ENCODE measurements at regions not wholly inside any gene's neighbourhood (a gene's known extent, or its start where the extent isn't known, plus 50 kb on each side); places are given as distances from the start of the nearest gene placed in this dataset.

GRCh38 chr3:81951636-81952035 is 190.2 kb upstream of the GBE1 start:
- no peak for DNase-seq

- DNase-seq = no peak
Observed at GRCh38 chr3:81951106-81951505, 189.7 kb upstream of the GBE1 start.

- no peak for DNase-seq
Observed at GRCh38 chr3:81947359-81947758, 185.9 kb upstream of the GBE1 start.

- DNase-seq = no peak
Observed at GRCh38 chr3:81938681-81939080, 177.2 kb upstream of the GBE1 start.

- DNase-seq = no peak
Observed at GRCh38 chr3:81936817-81937216, 175.4 kb upstream of the GBE1 start.

GRCh38 chr3:81932681-81933080 is 171.2 kb upstream of the GBE1 start:
- DNase-seq = no peak

GRCh38 chr3:81931265-81932251 is 170.1 kb upstream of the GBE1 start:
- DNase-seq = no peak

GRCh38 chr3:81929697-81930096 is 168.3 kb upstream of the GBE1 start:
- DNase-seq = no peak

GRCh38 chr3:81927811-81928210 is 166.4 kb upstream of the GBE1 start:
- DNase-seq = no peak

GRCh38 chr3:81925385-81925784 is 163.9 kb upstream of the GBE1 start:
- DNase-seq = no peak

- no peak for DNase-seq
Observed at GRCh38 chr3:81923038-81923437, 161.6 kb upstream of the GBE1 start.

GRCh38 chr3:81922404-81922803 is 161.0 kb upstream of the GBE1 start:
- DNase-seq = no peak

- DNase-seq = no peak
Observed at GRCh38 chr3:81920816-81921215, 159.4 kb upstream of the GBE1 start.

GRCh38 chr3:81916890-81917289 is 155.4 kb upstream of the GBE1 start:
- DNase-seq = no peak

- no peak for DNase-seq
Observed at GRCh38 chr3:81913886-81914663, 152.6 kb upstream of the GBE1 start.

- no peak for DNase-seq
Observed at GRCh38 chr3:81911221-81911620, 149.8 kb upstream of the GBE1 start.

- DNase-seq = no peak
Observed at GRCh38 chr3:81910244-81910852, 148.9 kb upstream of the GBE1 start.

GRCh38 chr3:81909796-81910195 is 148.4 kb upstream of the GBE1 start:
- DNase-seq = no peak

- DNase-seq = no peak
Observed at GRCh38 chr3:81908561-81908960, 147.1 kb upstream of the GBE1 start.

- DNase-seq = no peak
Observed at GRCh38 chr3:81898336-81898735, 136.9 kb upstream of the GBE1 start.

- no peak for DNase-seq
Observed at GRCh38 chr3:81894598-81894997, 133.2 kb upstream of the GBE1 start.

GRCh38 chr3:81891055-81891895 is 129.8 kb upstream of the GBE1 start:
- no peak for DNase-seq

Data from T-helper 9 cell (primary cell).